Mucosa of descending colon (tissue), 3 donors: ENCODE measurements at regions not wholly inside any gene's neighbourhood (a gene's known extent, or its start where the extent isn't known, plus 50 kb on each side); places are given as distances from the start of the nearest gene placed in this dataset.
A peak's percentile ranks its signal among the peaks of the same experiment; 100 is the strongest.

Source experiments
- ATAC-seq: fragments of 200-7000 bp; cut with Tn5 transposase; one replicate; pipeline ENCODE4 v1.9.1; 2020; ENCODE audit warnings: mild to moderate bottlenecking, moderate library complexity
- DNase-seq, 3 donors: peaks; one replicate each; pipeline ENCODE4 v3.0.0-alpha.2; 2020
- H3K36me3 ChIP-seq: fragments of 200-600 bp; one replicate; pipeline ENCODE4 v1.8.0; 2021; ENCODE audit warnings: low read depth, mild to moderate bottlenecking
- H3K4me1 ChIP-seq: fragments of 200-600 bp; one replicate; pipeline ENCODE4 v1.8.0; 2021; ENCODE audit warnings: low read depth, mild to moderate bottlenecking
- H3K4me3 ChIP-seq: fragments of 200-600 bp; one replicate; pipeline ENCODE4 v1.8.0; 2021; ENCODE audit warnings: mild to moderate bottlenecking
- H3K9me3 ChIP-seq: fragments of 200-600 bp; one replicate; pipeline ENCODE4 v1.8.0; 2021; ENCODE audit warnings: mild to moderate bottlenecking
- intact Hi-C, 2 donors: fragments of 100-400 bp; cut with DNase I in 1 of 2; cut with micrococcal nuclease in 1 of 2; formaldehyde crosslinking; loops; one replicate each; pipeline versions ENCODE4 v1.11.0 to v1.11.1; 2022; cut with DNase I, micrococcal nuclease
- TF ChIP-seq, protein P1 (sequence below): fragments of 200-600 bp; IDR thresholded peaks from one replicate; pipeline ENCODE4 v1.8.0; 2022; ENCODE audit warnings: antibody characterized with exemption, mild to moderate bottlenecking
- donor health status: DM: no; HTN: no; CAD: no; lungs with moderate emphysema.
- donor health status: DM: no; HTN: no; CAD: no.
- donor health status: DM: no; HTN: yes; CAD: no.

DNA sequence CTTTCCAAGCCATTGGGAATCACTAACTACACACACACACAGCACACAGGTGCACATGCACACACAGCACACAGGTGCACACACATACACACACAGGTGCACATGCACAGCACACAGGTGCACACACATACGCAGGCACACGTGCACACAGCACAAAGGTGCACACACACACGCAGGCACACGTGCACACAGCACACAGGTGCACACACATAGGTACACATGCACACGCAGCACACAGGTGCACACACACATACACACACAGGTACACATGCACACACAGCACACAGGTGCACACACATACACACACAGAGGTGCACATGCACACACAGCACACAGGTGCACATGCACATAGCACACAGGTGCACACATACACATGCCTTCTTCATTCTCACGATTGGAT is 80.9 kb downstream of the HMX1 start:
- TF ChIP-seq, protein P1, sequence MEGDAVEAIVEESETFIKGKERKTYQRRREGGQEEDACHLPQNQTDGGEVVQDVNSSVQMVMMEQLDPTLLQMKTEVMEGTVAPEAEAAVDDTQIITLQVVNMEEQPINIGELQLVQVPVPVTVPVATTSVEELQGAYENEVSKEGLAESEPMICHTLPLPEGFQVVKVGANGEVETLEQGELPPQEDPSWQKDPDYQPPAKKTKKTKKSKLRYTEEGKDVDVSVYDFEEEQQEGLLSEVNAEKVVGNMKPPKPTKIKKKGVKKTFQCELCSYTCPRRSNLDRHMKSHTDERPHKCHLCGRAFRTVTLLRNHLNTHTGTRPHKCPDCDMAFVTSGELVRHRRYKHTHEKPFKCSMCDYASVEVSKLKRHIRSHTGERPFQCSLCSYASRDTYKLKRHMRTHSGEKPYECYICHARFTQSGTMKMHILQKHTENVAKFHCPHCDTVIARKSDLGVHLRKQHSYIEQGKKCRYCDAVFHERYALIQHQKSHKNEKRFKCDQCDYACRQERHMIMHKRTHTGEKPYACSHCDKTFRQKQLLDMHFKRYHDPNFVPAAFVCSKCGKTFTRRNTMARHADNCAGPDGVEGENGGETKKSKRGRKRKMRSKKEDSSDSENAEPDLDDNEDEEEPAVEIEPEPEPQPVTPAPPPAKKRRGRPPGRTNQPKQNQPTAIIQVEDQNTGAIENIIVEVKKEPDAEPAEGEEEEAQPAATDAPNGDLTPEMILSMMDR = no peak
- intact Hi-C loops = no loop called here
- no peak for DNase-seq

DNA sequence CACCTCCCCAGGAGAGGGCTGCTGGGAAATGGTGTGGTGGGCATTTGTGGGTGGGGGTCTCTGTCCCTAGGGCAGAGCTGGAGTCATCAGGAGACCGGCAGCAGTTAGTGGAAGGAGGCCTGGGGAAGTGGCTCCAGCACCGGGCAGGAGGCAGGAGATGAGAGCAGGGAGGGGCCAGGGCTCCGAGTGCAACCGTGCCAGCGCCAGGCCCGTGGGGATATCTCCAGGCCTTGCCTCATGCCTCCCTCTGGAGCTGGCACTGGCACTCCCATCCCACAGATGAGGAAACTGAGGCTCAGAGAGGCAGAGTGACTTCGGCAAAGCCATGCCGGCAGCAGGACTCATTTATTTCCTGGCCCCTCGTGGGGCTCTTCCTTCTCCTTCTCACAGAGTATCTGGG is 83.5 kb downstream of the HMX1 start:
- ATAC-seq = no peak
- TF ChIP-seq, protein P1 = no peak
- intact Hi-C loops = no loop called here
- DNase-seq = no peak
- H3K9me3 ChIP-seq = no peaks in the 10 kb centered on the region
- H3K4me3 ChIP-seq = no peak overlapping the region
- no peaks in the 10 kb centered on the region for H3K4me1 ChIP-seq
- no peaks in the 10 kb centered on the region for H3K36me3 ChIP-seq

More for the DNA sequence above, 80.9 kb downstream of the HMX1 start:
- no peak for ATAC-seq
- Histone ChIP-seq H3K9me3 (no peaks in the 10 kb centered on the region), H3K4me1 (no peaks in the 10 kb centered on the region), H3K36me3 (no peaks in the 10 kb centered on the region), H3K4me3 (no peak overlapping the region)

DNA sequence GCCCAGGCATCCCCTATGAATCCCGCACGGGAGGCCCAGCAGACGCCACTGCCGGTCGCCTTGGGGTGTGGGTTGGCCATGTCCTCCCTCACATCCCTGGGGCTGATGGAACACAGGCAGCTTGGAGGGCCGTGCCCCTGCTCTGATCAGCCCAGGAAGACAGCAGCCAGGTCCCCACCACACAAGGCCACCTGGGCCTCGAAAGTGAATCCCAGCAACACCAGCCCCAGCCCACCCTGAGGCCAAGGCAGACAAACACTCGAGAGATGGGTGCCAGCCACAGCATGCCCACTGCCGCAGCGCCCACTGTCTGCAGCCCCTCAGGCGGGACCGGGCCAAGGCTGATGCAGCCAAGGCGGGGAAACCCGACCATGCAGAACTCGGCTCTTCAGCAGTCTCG is 85.5 kb downstream of the HMX1 start:
- Histone ChIP-seq H3K4me1 (no peaks in the 10 kb centered on the region), H3K4me3 (no peak overlapping the region), H3K36me3 (no peaks in the 10 kb centered on the region), H3K9me3 (no peaks in the 10 kb centered on the region)
- ATAC-seq = no peak
- intact Hi-C loops = no loop called here
- no peak for DNase-seq
- TF ChIP-seq, protein P1 = no peak

DNA sequence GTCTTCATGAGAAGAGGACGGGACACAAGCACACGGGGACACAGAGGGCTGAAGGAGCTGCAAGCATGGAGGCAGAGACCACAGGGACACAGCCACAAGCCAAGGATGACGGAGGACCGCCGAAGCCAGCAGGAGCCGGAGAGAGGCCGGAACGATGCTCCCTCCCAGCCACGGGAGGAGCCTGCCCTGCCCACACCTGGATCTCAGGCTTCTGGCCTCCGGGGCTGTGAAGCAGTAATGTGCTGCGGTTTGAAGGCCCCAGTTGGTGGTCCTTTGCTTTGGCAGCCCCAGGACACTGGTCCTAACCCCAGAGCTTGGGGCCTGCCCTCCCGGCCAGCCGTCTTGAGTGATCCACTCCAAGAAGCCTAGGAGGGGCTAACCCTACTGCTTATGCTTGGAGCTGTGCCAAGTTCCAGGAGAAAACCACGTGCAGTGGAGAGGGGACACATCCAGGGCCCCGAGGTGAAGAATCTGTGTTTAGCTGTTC is 85.9 kb downstream of the HMX1 start:
- DNase-seq (no peak), ATAC-seq (no peak)
- Histone ChIP-seq H3K36me3 (no peaks in the 10 kb centered on the region), H3K4me1 (no peaks in the 10 kb centered on the region), H3K9me3 (no peaks in the 10 kb centered on the region), H3K4me3 (no peak overlapping the region)
- intact Hi-C loops = no loop called here
- TF ChIP-seq, protein P1 = no peak

DNA sequence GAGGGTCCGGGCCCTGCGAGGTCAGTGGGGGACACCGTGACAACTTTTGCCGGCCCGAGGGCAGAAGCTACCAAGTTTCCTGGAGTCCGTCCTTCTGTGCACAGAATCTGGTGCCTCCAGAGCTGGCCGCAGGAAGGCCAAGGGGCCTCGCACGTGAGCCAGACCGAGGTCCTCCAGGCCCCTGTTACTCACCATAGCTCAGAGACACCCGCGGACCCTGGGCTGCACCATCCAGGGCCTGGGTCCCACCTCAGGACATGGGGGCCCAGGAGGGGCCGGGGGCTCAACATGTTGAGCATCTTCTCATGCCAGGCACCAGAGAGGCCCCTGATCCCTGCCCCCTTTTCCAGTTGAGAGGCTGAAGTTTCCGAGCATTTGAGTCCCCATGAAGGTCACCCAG is 87.9 kb downstream of the HMX1 start:
- Histone ChIP-seq H3K4me3 (no peak overlapping the region), H3K36me3 (no peaks in the 10 kb centered on the region), H3K9me3 (no peaks in the 10 kb centered on the region), H3K4me1 (no peaks in the 10 kb centered on the region)
- DNase-seq (no peak), ATAC-seq (no peak)
- intact Hi-C loops = no loop called here
- TF ChIP-seq, protein P1 = no peak

DNA sequence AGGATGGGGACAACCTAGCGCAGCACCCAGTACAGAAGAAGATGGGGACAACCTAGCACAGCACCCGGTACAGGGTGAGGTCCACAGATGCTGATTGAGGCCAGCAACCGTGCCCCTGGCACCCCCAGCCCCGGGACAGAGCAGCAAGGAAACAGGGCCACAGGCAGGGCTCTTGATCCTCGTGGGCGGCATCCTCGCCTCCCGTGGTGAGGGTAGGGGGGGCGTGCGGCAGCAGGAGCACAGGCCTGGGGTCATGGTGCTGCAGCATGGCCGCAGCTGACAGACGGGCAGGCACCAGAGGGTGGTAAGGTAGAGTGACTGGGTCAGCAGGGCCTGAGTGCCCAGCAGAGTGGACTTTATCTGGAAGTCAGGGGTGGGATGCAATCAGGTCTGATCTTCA is 89.5 kb downstream of the HMX1 start:
- TF ChIP-seq, protein P1 = no peak

More for the DNA sequence above, 89.5 kb downstream of the HMX1 start:
- Histone ChIP-seq H3K4me1 (no peaks in the 10 kb centered on the region), H3K36me3 (no peaks in the 10 kb centered on the region), H3K4me3 (no peak overlapping the region), H3K9me3 (no peaks in the 10 kb centered on the region)
- peak in 1 of 3 donors; percentile 37 for DNase-seq
- ATAC-seq = no peak
- intact Hi-C loops = no loop called here
